ENCODE measurements at regions not wholly inside any gene's neighbourhood (a gene's known extent, or its start where the extent isn't known, plus 50 kb on each side); places are given as distances from the start of the nearest gene placed in this dataset.

GRCh38 chr2:199189229-199189628, 268.5 kb downstream of the SATB2 start:
- no peak for TF ChIP-seq ZBTB43 (CRISPR knock-in tag; IDR thresholded peaks at IDR 0.05)
- no peak for TF ChIP-seq JUN (CRISPR knock-in tag; IDR thresholded peaks at IDR 0.05)
- no peak for TF ChIP-seq ELF4 (CRISPR knock-in tag; IDR thresholded peaks at IDR 0.05; ENCODE audit: low read depth)

Data from WTC11 (cell line).